ENCODE measurements at regions not wholly inside any gene's neighbourhood (a gene's known extent, or its start where the extent isn't known, plus 50 kb on each side); places are given as distances from the start of the nearest gene placed in this dataset.

DNA sequence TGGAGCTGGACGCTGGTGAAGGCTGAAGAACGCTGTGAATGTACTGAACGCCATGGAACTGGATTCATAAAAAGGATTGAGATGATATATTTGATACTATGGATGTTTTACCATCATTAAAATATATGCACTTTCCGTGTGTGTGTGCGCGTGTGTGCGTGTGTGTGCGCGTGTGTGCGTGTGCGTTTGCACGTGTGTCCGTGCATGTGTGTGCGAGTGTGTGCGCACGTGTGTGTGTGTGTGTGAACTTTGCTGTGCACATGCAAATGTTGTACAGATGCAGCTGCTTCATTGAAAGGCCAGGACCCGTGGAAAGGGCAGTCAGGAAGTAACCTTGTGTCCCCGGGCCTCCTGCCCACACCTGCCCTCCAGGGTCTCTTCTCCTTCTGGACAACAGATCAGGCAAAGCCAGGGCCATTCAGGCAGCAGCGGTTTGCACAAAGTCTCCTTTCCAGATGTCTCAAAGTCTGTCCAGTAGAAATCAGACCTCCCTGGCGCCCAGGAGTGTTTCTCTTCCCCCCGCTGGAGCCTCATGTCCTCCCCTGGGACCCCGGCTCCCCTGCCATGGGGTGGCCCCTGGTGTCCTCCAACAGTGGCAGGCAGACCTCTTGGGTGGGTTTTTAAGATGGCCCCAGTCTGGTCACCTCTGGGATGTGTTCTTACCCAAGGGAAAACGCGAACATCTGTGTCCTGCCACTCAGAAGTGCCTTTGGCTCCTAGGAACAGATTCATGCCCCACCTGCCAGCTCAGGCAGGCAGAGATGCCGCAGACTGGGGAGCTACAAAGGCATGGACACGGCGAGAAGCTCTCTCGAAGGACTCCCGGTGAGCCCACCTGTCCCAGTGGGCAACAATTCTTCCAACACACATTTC is 86.1 kb upstream of the GPC1 start:
- TF ChIP-seq, protein P1, sequence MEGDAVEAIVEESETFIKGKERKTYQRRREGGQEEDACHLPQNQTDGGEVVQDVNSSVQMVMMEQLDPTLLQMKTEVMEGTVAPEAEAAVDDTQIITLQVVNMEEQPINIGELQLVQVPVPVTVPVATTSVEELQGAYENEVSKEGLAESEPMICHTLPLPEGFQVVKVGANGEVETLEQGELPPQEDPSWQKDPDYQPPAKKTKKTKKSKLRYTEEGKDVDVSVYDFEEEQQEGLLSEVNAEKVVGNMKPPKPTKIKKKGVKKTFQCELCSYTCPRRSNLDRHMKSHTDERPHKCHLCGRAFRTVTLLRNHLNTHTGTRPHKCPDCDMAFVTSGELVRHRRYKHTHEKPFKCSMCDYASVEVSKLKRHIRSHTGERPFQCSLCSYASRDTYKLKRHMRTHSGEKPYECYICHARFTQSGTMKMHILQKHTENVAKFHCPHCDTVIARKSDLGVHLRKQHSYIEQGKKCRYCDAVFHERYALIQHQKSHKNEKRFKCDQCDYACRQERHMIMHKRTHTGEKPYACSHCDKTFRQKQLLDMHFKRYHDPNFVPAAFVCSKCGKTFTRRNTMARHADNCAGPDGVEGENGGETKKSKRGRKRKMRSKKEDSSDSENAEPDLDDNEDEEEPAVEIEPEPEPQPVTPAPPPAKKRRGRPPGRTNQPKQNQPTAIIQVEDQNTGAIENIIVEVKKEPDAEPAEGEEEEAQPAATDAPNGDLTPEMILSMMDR (IDR thresholded peaks at IDR 0.05), result no peak
- no peak for TF ChIP-seq POLR2A (IDR thresholded peaks at IDR 0.05)

Data from right lobe of liver (tissue), 4 donors.